ENCODE measurements at regions not wholly inside any gene's neighbourhood (a gene's known extent, or its start where the extent isn't known, plus 50 kb on each side); places are given as distances from the start of the nearest gene placed in this dataset.

DNA sequence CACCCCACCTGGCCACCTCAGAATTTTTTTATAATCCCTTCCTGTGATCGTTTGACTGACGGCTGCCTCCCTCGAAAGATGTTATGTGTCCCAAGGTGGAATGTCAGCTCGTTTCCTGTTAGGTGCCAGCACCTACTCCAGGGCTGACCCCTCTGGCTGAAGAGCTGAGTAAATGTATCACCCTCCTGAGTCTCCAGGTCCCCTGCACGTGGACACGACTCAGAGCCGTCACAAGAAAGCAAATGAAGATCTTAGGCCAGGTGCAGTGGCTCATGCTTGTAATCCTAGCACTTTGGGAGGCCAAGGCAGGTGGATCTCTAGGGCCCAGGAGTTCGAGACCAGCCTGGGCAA is 273.2 kb downstream of the C16orf95 start:
- no peak for TF ChIP-seq CTCF (IDR thresholded peaks at IDR 0.05)
- peak overlapping the region; percentile 61 for H3K4me3 ChIP-seq
- peak overlapping the region; percentile 76 to 82 for H3K27ac ChIP-seq
- no peak for DNase-seq (ENCODE audit: low spot score)

DNA sequence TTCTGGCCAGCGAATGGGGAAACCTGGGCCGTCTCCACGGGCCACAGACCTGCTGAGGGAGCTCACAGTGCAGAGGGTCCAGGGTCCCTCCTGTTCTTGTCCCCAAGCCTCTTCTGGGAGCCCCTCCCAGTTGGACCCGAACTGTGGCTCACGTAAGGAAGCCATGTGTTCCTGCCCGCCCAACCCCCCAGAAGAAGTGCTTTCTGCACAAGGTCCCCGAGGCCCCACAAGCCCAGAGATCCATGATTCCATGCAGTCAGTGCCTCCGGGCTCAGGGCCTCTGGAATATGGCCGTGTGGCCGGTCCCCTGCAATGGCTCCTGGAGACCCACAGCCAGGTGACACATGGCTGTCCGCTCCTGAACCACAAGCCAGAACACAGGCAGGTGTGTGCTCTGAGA is 272.4 kb downstream of the C16orf95 start:
- Histone ChIP-seq H3K27ac (no peak overlapping the region), H3K4me3 (no peak overlapping the region)
- TF ChIP-seq CTCF (IDR thresholded peaks at IDR 0.05): no peak
- DNase-seq (ENCODE audit: low spot score): no peak

- no peak for TF ChIP-seq CTCF (IDR thresholded peaks at IDR 0.05)
- DNase-seq (ENCODE audit: low spot score): peak; percentile 41
- Histone ChIP-seq H3K4me3 (no peak overlapping the region), H3K27ac (no peak overlapping the region)
These were observed 271.6 kb downstream of the C16orf95 start for GRCh38 chr16:87045466-87046216.

DNA sequence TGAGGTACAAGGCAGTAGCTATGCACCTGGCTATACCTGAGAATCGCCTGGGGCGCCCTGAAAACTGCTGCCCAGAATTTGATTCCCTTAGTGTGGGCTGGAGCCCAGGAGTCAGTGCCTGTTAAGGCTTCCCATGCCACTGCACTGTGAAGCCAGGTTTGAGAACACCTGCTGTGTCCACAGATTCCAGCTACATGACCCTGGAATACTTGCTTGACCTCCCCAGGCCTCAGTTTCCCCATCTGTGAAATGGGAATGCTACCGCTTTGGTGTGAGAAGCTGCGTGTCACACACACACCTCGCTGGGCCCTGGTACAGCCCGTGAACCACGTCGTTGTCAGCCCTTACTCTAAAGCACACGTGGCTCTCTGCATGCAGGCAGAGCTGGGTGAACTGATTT is 271.0 kb downstream of the C16orf95 start:
- peak; percentile 49 for DNase-seq (ENCODE audit: low spot score)
- no peak for TF ChIP-seq CTCF (IDR thresholded peaks at IDR 0.05)
- Histone ChIP-seq H3K4me3 (no peak overlapping the region), H3K27ac (no peak overlapping the region)

- H3K4me3 ChIP-seq: no peak overlapping the region
- no peak for TF ChIP-seq CTCF (IDR thresholded peaks at IDR 0.05)
- no peak overlapping the region for H3K27ac ChIP-seq
- no peak for DNase-seq (ENCODE audit: low spot score)
These were observed 269.8 kb downstream of the C16orf95 start for GRCh38 chr16:87047221-87048037.

GRCh38 chr16:87048038-87048729 is 269.0 kb downstream of the C16orf95 start:
- H3K4me3 ChIP-seq: no peak overlapping the region
- DNase-seq (ENCODE audit: low spot score): no peak
- no peak overlapping the region for H3K27ac ChIP-seq
- TF ChIP-seq CTCF (IDR thresholded peaks at IDR 0.05): no peak

Measured in coronary artery (tissue), 2 donors.